ENCODE measurements at regions not wholly inside any gene's neighbourhood (a gene's known extent, or its start where the extent isn't known, plus 50 kb on each side); places are given as distances from the start of the nearest gene placed in this dataset.
"Not testable (repeated sequence)": the region's sequence is repeated elsewhere in the genome, so short reads cannot be mapped to it uniquely, and the experiment has no call there.

GRCh38 chr13:60733933-60734332 lies 336.9 kb downstream of the TDRD3 start:
- H3K27ac ChIP-seq, result no peak overlapping the region
- DNase-seq (ENCODE audit: low read depth, low spot score), result no peak

GRCh38 chr13:60727140-60727539 lies 330.1 kb downstream of the TDRD3 start:
- no peak overlapping the region for H3K27ac ChIP-seq
- DNase-seq (ENCODE audit: low read depth, low spot score), result no peak

- no peak for DNase-seq (ENCODE audit: low read depth, low spot score)
- H3K27ac ChIP-seq, result no peak overlapping the region
Observed at GRCh38 chr13:60721063-60721462, 324.0 kb downstream of the TDRD3 start.

GRCh38 chr13:60720590-60720989 lies 323.6 kb downstream of the TDRD3 start:
- no peak for DNase-seq (ENCODE audit: low read depth, low spot score)
- H3K27ac ChIP-seq, result no peak overlapping the region

GRCh38 chr13:60716313-60716712 lies 319.3 kb downstream of the TDRD3 start:
- DNase-seq (ENCODE audit: low read depth, low spot score), result no peak
- H3K27ac ChIP-seq, result no peak overlapping the region

- DNase-seq (ENCODE audit: low read depth, low spot score), result no peak
- H3K27ac ChIP-seq, result no peak overlapping the region
Observed at GRCh38 chr13:60707878-60708277, 310.9 kb downstream of the TDRD3 start.

GRCh38 chr13:60701895-60702294 lies 304.9 kb downstream of the TDRD3 start:
- DNase-seq (ENCODE audit: low read depth, low spot score), result no peak

GRCh38 chr13:60700994-60701393 lies 304.0 kb downstream of the TDRD3 start:
- no peak for DNase-seq (ENCODE audit: low read depth, low spot score)
- no peak overlapping the region for H3K27ac ChIP-seq

More at GRCh38 chr13:60701895-60702294, 304.9 kb downstream of the TDRD3 start:
- H3K27ac ChIP-seq, result no peak overlapping the region

- no peak overlapping the region for H3K27ac ChIP-seq
- no peak for DNase-seq (ENCODE audit: low read depth, low spot score)
Observed at GRCh38 chr13:60699636-60700035, 302.6 kb downstream of the TDRD3 start.

- DNase-seq (ENCODE audit: low read depth, low spot score), result no peak
- H3K27ac ChIP-seq, result no peak overlapping the region
Observed at GRCh38 chr13:60696602-60697001, 299.6 kb downstream of the TDRD3 start.

GRCh38 chr13:60691268-60691667 lies 294.2 kb downstream of the TDRD3 start:
- DNase-seq (ENCODE audit: low read depth, low spot score), result no peak
- H3K27ac ChIP-seq, result no peak overlapping the region

GRCh38 chr13:60690604-60691003 lies 293.6 kb downstream of the TDRD3 start:
- DNase-seq (ENCODE audit: low read depth, low spot score), result no peak
- no peak overlapping the region for H3K27ac ChIP-seq

GRCh38 chr13:60689571-60689970 lies 292.6 kb downstream of the TDRD3 start:
- DNase-seq (ENCODE audit: low read depth, low spot score), result no peak
- H3K27ac ChIP-seq, result no peak overlapping the region

GRCh38 chr13:60689076-60689475 lies 292.1 kb downstream of the TDRD3 start:
- no peak overlapping the region for H3K27ac ChIP-seq
- no peak for DNase-seq (ENCODE audit: low read depth, low spot score)

GRCh38 chr13:60679928-60680694 lies 283.1 kb downstream of the TDRD3 start:
- no peak for DNase-seq (ENCODE audit: low read depth, low spot score)
- no peak overlapping the region for H3K27ac ChIP-seq

- no peak for DNase-seq (ENCODE audit: low read depth, low spot score)
- no peak overlapping the region for H3K27ac ChIP-seq
Observed at GRCh38 chr13:60679131-60679530, 282.1 kb downstream of the TDRD3 start.

- H3K27ac ChIP-seq, result no peak overlapping the region
- DNase-seq (ENCODE audit: low read depth, low spot score), result no peak
Observed at GRCh38 chr13:60671386-60671785, 274.4 kb downstream of the TDRD3 start.

- DNase-seq (ENCODE audit: low read depth, low spot score), result no peak
- no peak overlapping the region for H3K27ac ChIP-seq
Observed at GRCh38 chr13:60663788-60664187, 266.8 kb downstream of the TDRD3 start.

GRCh38 chr13:60662595-60662994 lies 265.6 kb downstream of the TDRD3 start:
- DNase-seq (ENCODE audit: low read depth, low spot score), result no peak
- no peak overlapping the region for H3K27ac ChIP-seq

GRCh38 chr13:60661521-60661920 lies 264.5 kb downstream of the TDRD3 start:
- no peak for DNase-seq (ENCODE audit: low read depth, low spot score)
- no peak overlapping the region for H3K27ac ChIP-seq

GRCh38 chr13:60657586-60657985 lies 260.6 kb downstream of the TDRD3 start:
- not testable (repeated sequence) for DNase-seq (ENCODE audit: low read depth, low spot score); H3K27ac ChIP-seq

- DNase-seq (ENCODE audit: low read depth, low spot score), result no peak
- H3K27ac ChIP-seq, result no peak overlapping the region
Observed at GRCh38 chr13:60655256-60655655, 258.2 kb downstream of the TDRD3 start.

Data from epithelial cell of prostate (primary cell).